ENCODE measurements at regions not wholly inside any gene's neighbourhood (a gene's known extent, or its start where the extent isn't known, plus 50 kb on each side); places are given as distances from the start of the nearest gene placed in this dataset.

- 79 to 92% methylated on average over 3 to 4 of the region's 4 CpGs for WGBS, 2 experiments (ENCODE audit: insufficient coverage in 1 of 2, insufficient read length in 1 of 2)
- Mint-ChIP-seq H3K4me3 (no peak overlapping the region), H3K9me3 (no peaks in the 10 kb centered on the region), H3K36me3 (ENCODE audit: low read depth) (no peaks in the 10 kb centered on the region), H3K4me1 (peaks cover 50% of the 10 kb centered on the region), H3K27ac (no peak overlapping the region), H3K27me3 (ENCODE audit: insufficient read depth) (no peaks in the 10 kb centered on the region)
- Histone ChIP-seq H3K27me3 (ENCODE audit: control insufficient read depth, insufficient read depth, low read length, poor library complexity, severe bottlenecking) (no peaks in the 10 kb centered on the region), H3K36me3 (ENCODE audit: control insufficient read depth, insufficient read depth, low read length) (no peaks in the 10 kb centered on the region), H3K4me3 (ENCODE audit: low read length) (no peak overlapping the region), H3K9ac (ENCODE audit: extremely low read depth, low read length, poor library complexity, severe bottlenecking) (no peak overlapping the region), H3K9me3 (ENCODE audit: control insufficient read depth, low read length) (no peaks in the 10 kb centered on the region), H3K27ac (ENCODE audit: low read depth, low read length) (no peak overlapping the region), H3K4me1 (ENCODE audit: control insufficient read depth, insufficient read depth, low read length) (peaks cover 2% of the 10 kb centered on the region)
- peak; percentile 61 for DNase-seq
- TF ChIP-seq CTCF (conservative IDR thresholded peaks at IDR 0.05), result no peak
Observed at GRCh38 chr7:18399436-18400235, 95.9 kb upstream of the HDAC9 start.

- Histone ChIP-seq H3K9ac (ENCODE audit: extremely low read depth, low read length, poor library complexity, severe bottlenecking) (no peak overlapping the region), H3K9me3 (ENCODE audit: control insufficient read depth, low read length) (no peaks in the 10 kb centered on the region), H3K27me3 (ENCODE audit: control insufficient read depth, insufficient read depth, low read length, poor library complexity, severe bottlenecking) (no peaks in the 10 kb centered on the region), H3K4me3 (ENCODE audit: low read length) (no peak overlapping the region), H3K36me3 (ENCODE audit: control insufficient read depth, insufficient read depth, low read length) (no peaks in the 10 kb centered on the region), H3K4me1 (ENCODE audit: control insufficient read depth, insufficient read depth, low read length) (peaks cover 2% of the 10 kb centered on the region), H3K27ac (ENCODE audit: low read depth, low read length) (no peak overlapping the region)
- 91 to 94% methylated on average over 2 of the region's 2 CpGs for WGBS, 2 experiments (ENCODE audit: insufficient coverage in 1 of 2, insufficient read length in 1 of 2)
- Mint-ChIP-seq H3K4me1 (peaks cover 50% of the 10 kb centered on the region), H3K36me3 (ENCODE audit: low read depth) (no peaks in the 10 kb centered on the region), H3K9me3 (no peaks in the 10 kb centered on the region), H3K4me3 (no peak overlapping the region), H3K27ac (no peak overlapping the region), H3K27me3 (ENCODE audit: insufficient read depth) (no peaks in the 10 kb centered on the region)
- DNase-seq, result no peak
- TF ChIP-seq CTCF (conservative IDR thresholded peaks at IDR 0.05), result no peak
Observed at GRCh38 chr7:18400275-18400674, 95.3 kb upstream of the HDAC9 start.

GRCh38 chr7:18400726-18401125 lies 94.8 kb upstream of the HDAC9 start:
- Mint-ChIP-seq H3K9me3 (no peaks in the 10 kb centered on the region), H3K4me3 (no peak overlapping the region), H3K36me3 (ENCODE audit: low read depth) (no peaks in the 10 kb centered on the region), H3K4me1 (peaks cover 50% of the 10 kb centered on the region), H3K27ac (no peak overlapping the region), H3K27me3 (ENCODE audit: insufficient read depth) (no peaks in the 10 kb centered on the region)
- no peak for DNase-seq
- no peak for TF ChIP-seq CTCF (conservative IDR thresholded peaks at IDR 0.05)
- Histone ChIP-seq H3K27ac (ENCODE audit: low read depth, low read length) (no peak overlapping the region), H3K4me1 (ENCODE audit: control insufficient read depth, insufficient read depth, low read length) (peaks cover 2% of the 10 kb centered on the region), H3K4me3 (ENCODE audit: low read length) (no peak overlapping the region), H3K9me3 (ENCODE audit: control insufficient read depth, low read length) (no peaks in the 10 kb centered on the region), H3K9ac (ENCODE audit: extremely low read depth, low read length, poor library complexity, severe bottlenecking) (no peak overlapping the region), H3K27me3 (ENCODE audit: control insufficient read depth, insufficient read depth, low read length, poor library complexity, severe bottlenecking) (no peaks in the 10 kb centered on the region), H3K36me3 (ENCODE audit: control insufficient read depth, insufficient read depth, low read length) (no peaks in the 10 kb centered on the region)
- 90 to 91% methylated on average over 1 to 3 of the region's 3 CpGs for WGBS, 2 experiments (ENCODE audit: insufficient coverage in 1 of 2, insufficient read length in 1 of 2)

Data from endodermal cell (in vitro differentiated cells).